Transverse colon (tissue), 4 donors: ENCODE measurements at regions not wholly inside any gene's neighbourhood (a gene's known extent, or its start where the extent isn't known, plus 50 kb on each side); places are given as distances from the start of the nearest gene placed in this dataset.

Experiments used
- DNase-seq: peaks from one replicate; pipeline ENCODE4 v3.0.0-alpha.2; 2019
- H3K27ac ChIP-seq, 4 donors: fragments of 200-600 bp; sonication (generic); 2 replicates each; pipeline ENCODE4 v1.5.1; 2016 to 2018; ENCODE audit warnings: inconsistent platforms in 4 of 4
- H3K27me3 ChIP-seq: fragments of 200-600 bp; sonication (generic); 2 replicates; pipeline ENCODE4 v1.5.1; 2017; ENCODE audit warnings: inconsistent platforms
- H3K36me3 ChIP-seq, 4 donors: fragments of 200-600 bp; sonication (generic); 2 replicates each; pipeline ENCODE4 v1.5.1; 2017 to 2019; ENCODE audit warnings: inconsistent platforms in 4 of 4
- H3K4me1 ChIP-seq, 4 donors: fragments of 200-600 bp; sonication (generic); 2 replicates each; pipeline ENCODE4 v1.5.1; 2017 to 2020; ENCODE audit warnings: inconsistent platforms in 4 of 4
- H3K4me3 ChIP-seq, 4 donors: fragments of 200-600 bp; sonication (generic); 1 replicate in 1 of 4; 2 replicates in 3 of 4; pipeline versions ENCODE4 v1.5.1 to v1.6.1; 2017 to 2019; ENCODE audit warnings: inconsistent platforms in 4 of 4
- H3K9me3 ChIP-seq, 2 donors: fragments of 200-600 bp; sonication (generic); 2 replicates each; pipeline ENCODE4 v1.5.1; 2017 to 2019; ENCODE audit warnings: inconsistent platforms in 2 of 2
- EP300 ChIP-seq: sonication (generic); formaldehyde crosslinking; IDR thresholded peaks from one replicate; pipeline ENCODE4 v1.6.1; 2017; ENCODE audit warnings: antibody characterized with exemption, low read depth
- POLR2A ChIP-seq: fragments of 450-650 bp; IDR thresholded peaks from one replicate; pipeline ENCODE4 v1.6.1; 2016; ENCODE audit warnings: antibody characterized with exemption, mild to moderate bottlenecking, moderate library complexity
- POLR2AphosphoS5 ChIP-seq, 3 donors: sonication (generic); formaldehyde crosslinking; IDR thresholded peaks; one replicate each; pipeline ENCODE4 v1.6.1; 2016; ENCODE audit warnings: antibody characterized with exemption in 3 of 3
- WGBS, 2 donors: methylation state at CpG; one replicate each; pipeline ENCODE4 v1.1.5; 2018; ENCODE audit warnings: low coverage in 1 of 2; 5-methylcytosine and 5-hydroxymethylcytosine counted together
- in situ Hi-C, 4 donors: fragments of 200-750 bp; cut with MboI; loops; one replicate each; pipeline versions ENCODE4 v1.15.0 to v1.15.1; 2017; ENCODE audit warnings: low sequenced_read_pairs in 3 of 4, low pct_ligation_motif_present in 1 of 4, low pct_unique_long_range_greater_than_20kb in 1 of 4
- intact Hi-C: fragments of 100-400 bp; cut with DNase I; formaldehyde crosslinking; loops from one replicate; pipeline ENCODE4 v1.15.1; 2023; ENCODE audit warnings: low total_unique reads
- TF ChIP-seq, protein P1 (sequence below), 5 experiments: fragments of 200-600 bp in 3 of 5; fragments of 450-650 bp in 2 of 5; sonication (generic) in 3 of 5; IDR thresholded peaks; 1 replicate in 2 of 5; 2 replicates in 3 of 5; pipeline ENCODE4 v1.5.1; 2016 to 2017; ENCODE audit warnings: antibody characterized with exemption in 5 of 5, inconsistent platforms in 3 of 5, mild to moderate bottlenecking in 2 of 5, moderate library complexity in 1 of 5

DNA sequence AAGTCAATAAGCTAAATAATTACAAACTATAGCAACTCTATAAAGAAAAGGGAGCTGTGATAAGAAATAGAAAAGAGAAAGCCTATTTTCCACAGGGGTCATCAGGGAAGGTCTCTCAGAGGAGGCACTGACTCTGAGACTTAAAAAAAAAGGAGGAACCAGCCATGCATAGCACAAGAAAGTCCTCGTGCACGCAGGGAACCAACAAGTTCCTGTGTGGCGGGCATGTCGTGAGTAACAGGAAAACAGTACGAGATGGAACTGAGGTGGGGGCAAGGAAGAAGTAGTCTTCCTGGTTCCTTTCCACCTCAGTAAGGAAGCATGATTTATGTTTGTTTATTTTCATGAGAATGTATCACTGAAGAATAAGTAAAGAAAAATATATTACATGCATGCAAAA is 367.0 kb upstream of the TMEM132C start:
- no peak overlapping the region for H3K27ac ChIP-seq
- no peaks in the 10 kb centered on the region for H3K36me3 ChIP-seq
- no peaks in the 10 kb centered on the region for H3K27me3 ChIP-seq
- in situ Hi-C loops (no loop called here), intact Hi-C loops (no loop called here)
- no peaks in the 10 kb centered on the region for H3K4me1 ChIP-seq
- no peak overlapping the region for H3K4me3 ChIP-seq
- DNase-seq, result no peak
- WGBS, 2 donors, result 46 to 51% methylated on average over 5 of the region's 5 CpGs
- H3K9me3 ChIP-seq, result no peaks in the 10 kb centered on the region
- TF ChIP-seq POLR2AphosphoS5 (IDR thresholded peaks at IDR 0.05), result no peak
- TF ChIP-seq POLR2A, result no peak
- TF ChIP-seq, protein P1, sequence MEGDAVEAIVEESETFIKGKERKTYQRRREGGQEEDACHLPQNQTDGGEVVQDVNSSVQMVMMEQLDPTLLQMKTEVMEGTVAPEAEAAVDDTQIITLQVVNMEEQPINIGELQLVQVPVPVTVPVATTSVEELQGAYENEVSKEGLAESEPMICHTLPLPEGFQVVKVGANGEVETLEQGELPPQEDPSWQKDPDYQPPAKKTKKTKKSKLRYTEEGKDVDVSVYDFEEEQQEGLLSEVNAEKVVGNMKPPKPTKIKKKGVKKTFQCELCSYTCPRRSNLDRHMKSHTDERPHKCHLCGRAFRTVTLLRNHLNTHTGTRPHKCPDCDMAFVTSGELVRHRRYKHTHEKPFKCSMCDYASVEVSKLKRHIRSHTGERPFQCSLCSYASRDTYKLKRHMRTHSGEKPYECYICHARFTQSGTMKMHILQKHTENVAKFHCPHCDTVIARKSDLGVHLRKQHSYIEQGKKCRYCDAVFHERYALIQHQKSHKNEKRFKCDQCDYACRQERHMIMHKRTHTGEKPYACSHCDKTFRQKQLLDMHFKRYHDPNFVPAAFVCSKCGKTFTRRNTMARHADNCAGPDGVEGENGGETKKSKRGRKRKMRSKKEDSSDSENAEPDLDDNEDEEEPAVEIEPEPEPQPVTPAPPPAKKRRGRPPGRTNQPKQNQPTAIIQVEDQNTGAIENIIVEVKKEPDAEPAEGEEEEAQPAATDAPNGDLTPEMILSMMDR (IDR thresholded peaks at IDR 0.05), result no peak
- no peak for TF ChIP-seq EP300

DNA sequence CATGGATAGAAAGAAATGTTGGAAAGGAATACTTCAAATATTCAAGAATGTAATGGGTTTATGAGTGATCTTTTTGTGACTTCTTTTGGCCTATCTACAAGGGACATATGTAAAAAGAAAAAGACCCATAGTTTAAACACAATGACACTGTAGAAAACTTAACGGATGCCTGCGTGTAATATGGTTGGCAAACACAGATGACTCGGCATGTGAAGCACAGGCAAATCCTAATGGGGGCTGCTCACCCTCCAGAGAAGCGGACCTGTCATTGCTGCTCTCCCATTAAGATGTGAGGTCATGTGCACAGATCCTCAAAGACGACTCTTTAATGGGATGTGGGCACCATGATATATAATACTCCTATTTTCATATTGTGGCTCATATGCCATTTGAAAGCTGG is 366.6 kb upstream of the TMEM132C start:
- no peak overlapping the region for H3K27ac ChIP-seq
- in situ Hi-C loops, result no loop called here
- no peaks in the 10 kb centered on the region for H3K36me3 ChIP-seq
- H3K9me3 ChIP-seq, result no peaks in the 10 kb centered on the region
- 58 to 62% methylated on average over 5 of the region's 5 CpGs for WGBS, 2 donors
- intact Hi-C loops, result no loop called here
- H3K27me3 ChIP-seq, result no peaks in the 10 kb centered on the region
- no peak overlapping the region for H3K4me3 ChIP-seq
- no peaks in the 10 kb centered on the region for H3K4me1 ChIP-seq
- no peak for TF ChIP-seq POLR2A
- TF ChIP-seq, protein P1 (IDR thresholded peaks at IDR 0.05), result no peak
- no peak for TF ChIP-seq POLR2AphosphoS5 (IDR thresholded peaks at IDR 0.05)
- TF ChIP-seq EP300, result no peak
- no peak for DNase-seq

DNA sequence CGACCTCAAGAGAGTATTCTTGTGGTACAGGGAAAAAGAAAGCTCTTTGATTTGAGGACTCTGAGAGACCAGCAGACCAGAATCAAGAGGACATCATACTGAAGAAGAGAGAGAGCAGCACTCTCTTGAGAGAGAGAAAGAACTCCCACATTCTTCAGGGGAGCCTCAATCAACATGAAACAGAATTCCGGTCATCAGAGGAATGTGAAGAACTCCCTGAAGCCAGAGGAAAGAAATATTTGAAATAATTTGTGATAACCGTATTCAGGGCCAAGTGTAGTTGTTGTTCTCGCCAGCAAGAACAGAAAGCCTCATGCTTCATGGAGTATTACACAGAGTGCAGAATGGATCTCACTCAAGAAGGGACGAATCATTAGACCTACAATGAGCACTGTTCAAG is 363.8 kb upstream of the TMEM132C start:
- no peak for TF ChIP-seq POLR2A
- TF ChIP-seq, protein P1 (IDR thresholded peaks at IDR 0.05), result no peak
- TF ChIP-seq EP300, result no peak
- TF ChIP-seq POLR2AphosphoS5 (IDR thresholded peaks at IDR 0.05), result no peak
- Histone ChIP-seq H3K27ac (no peak overlapping the region), H3K9me3 (no peaks in the 10 kb centered on the region), H3K4me3 (no peak overlapping the region), H3K4me1 (no peaks in the 10 kb centered on the region), H3K36me3 (no peaks in the 10 kb centered on the region), H3K27me3 (no peaks in the 10 kb centered on the region)
- intact Hi-C loops (no loop called here), in situ Hi-C loops (no loop called here)
- 54 to 63% methylated on average over 2 to 5 of the region's 5 CpGs for WGBS, 2 donors
- DNase-seq, result no peak

DNA sequence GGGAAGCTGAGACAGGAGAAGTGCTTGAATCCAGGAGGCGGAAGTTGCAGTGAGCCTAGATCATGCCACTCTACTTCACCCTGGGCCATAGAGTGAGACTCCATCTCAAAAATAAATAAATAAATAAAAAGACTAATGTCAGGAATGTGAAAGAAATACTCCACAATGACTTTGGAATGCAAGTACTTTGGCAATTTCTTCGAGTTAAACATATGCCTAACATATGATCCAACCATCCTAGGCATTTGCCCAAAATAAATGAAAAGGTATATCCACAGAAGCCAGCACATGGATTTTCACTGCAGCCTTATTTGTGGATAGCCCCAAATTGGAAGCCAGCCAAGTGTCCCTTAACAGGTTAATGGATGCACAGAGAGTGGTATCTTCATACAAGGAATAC is 357.9 kb upstream of the TMEM132C start:
- in situ Hi-C loops, result no loop called here
- WGBS, 2 donors, result 83 to 88% methylated on average over 2 of the region's 2 CpGs
- no peaks in the 10 kb centered on the region for H3K27me3 ChIP-seq

GRCh38 chr12:127911291-127911690 is 355.7 kb upstream of the TMEM132C start:
- DNase-seq, result peak; percentile 14
- Histone ChIP-seq H3K9me3 (no peaks in the 10 kb centered on the region), H3K27ac (no peak overlapping the region), H3K36me3 (no peaks in the 10 kb centered on the region), H3K4me1 (no peaks in the 10 kb centered on the region), H3K27me3 (no peaks in the 10 kb centered on the region), H3K4me3 (no peak overlapping the region)
- in situ Hi-C loops, result no loop called here
- intact Hi-C loops, result no loop called here
- TF ChIP-seq EP300, result no peak
- no peak for TF ChIP-seq POLR2AphosphoS5 (IDR thresholded peaks at IDR 0.05)
- TF ChIP-seq, protein P1 (IDR thresholded peaks at IDR 0.05), result no peak
- TF ChIP-seq POLR2A, result no peak
- 23 to 34% methylated on average over 4 to 5 of the region's 5 CpGs for WGBS, 2 donors

More for the DNA sequence above, 357.9 kb upstream of the TMEM132C start:
- H3K9me3 ChIP-seq, result no peaks in the 10 kb centered on the region
- no peaks in the 10 kb centered on the region for H3K4me1 ChIP-seq
- no peaks in the 10 kb centered on the region for H3K36me3 ChIP-seq
- intact Hi-C loops, result no loop called here
- no peak overlapping the region for H3K4me3 ChIP-seq
- TF ChIP-seq POLR2A (no peak), EP300 (no peak)
- H3K27ac ChIP-seq, result no peak overlapping the region
- no peak for DNase-seq
